GM12891 (cell line): ENCODE measurements at regions not wholly inside any gene's neighbourhood (a gene's known extent, or its start where the extent isn't known, plus 50 kb on each side); places are given as distances from the start of the nearest gene placed in this dataset.

Experiments used
- PAX5 ChIP-seq: IDR thresholded peaks from 2 replicates; pipeline ENCODE4 v1.6.1; 2011; ENCODE audit warnings: low read length, moderate library complexity, mild to moderate bottlenecking; ENCODE audit not compliant: insufficient read depth, severe bottlenecking
- POLR2A ChIP-seq: IDR thresholded peaks from 2 replicates; pipeline ENCODE4 v1.6.1; 2011; ENCODE audit warnings: low read depth, low read length, control low read depth
- POLR2AphosphoS5 ChIP-seq: IDR thresholded peaks from 2 replicates; pipeline ENCODE4 v1.6.1; 2011; ENCODE audit warnings: low read depth, low read length, control low read depth
- TAF1 ChIP-seq: IDR thresholded peaks from 2 replicates; pipeline ENCODE4 v1.6.1; 2011; ENCODE audit warnings: low read depth, low read length, control low read depth

DNA sequence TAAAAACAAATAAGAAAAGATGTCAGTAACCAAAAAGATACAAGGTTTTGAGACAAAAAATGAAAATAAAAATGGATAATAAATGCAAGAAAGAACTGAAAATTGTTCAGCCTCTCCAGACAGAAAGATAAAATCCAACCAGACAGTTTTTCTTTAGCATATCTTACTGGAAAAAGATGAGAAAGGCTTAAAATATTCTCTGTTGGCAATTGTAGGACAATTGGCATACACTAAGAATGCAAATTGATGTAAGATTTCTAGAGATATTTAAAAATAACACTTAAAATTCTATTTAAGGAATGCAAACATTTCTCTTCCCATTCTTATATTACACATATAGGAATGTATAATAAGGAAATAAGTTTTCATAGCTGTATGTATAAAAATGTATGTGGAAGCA lies 590.6 kb downstream of the DSC3 start:
- no peak for TF ChIP-seq POLR2A
- no peak for TF ChIP-seq POLR2AphosphoS5
- TF ChIP-seq TAF1: no peak
- no peak for TF ChIP-seq PAX5
